ENCODE measurements at regions not wholly inside any gene's neighbourhood (a gene's known extent, or its start where the extent isn't known, plus 50 kb on each side); places are given as distances from the start of the nearest gene placed in this dataset.

GRCh38 chr14:103216857-103217256 lies 93.6 kb downstream of the TNFAIP2 start:
- Histone ChIP-seq H3K9me3 (ENCODE audit: control insufficient read depth, insufficient read depth, low read length) (no peaks in the 10 kb centered on the region; the same call in 1 of the 2 replicates), H3K36me3 (ENCODE audit: insufficient read depth, low read length) (no peaks in the 10 kb centered on the region), H3K9ac (ENCODE audit: low read depth, low read length) (no peak overlapping the region), H3K4me1 (ENCODE audit: insufficient read depth, low read length) (no peaks in the 10 kb centered on the region)

DNA sequence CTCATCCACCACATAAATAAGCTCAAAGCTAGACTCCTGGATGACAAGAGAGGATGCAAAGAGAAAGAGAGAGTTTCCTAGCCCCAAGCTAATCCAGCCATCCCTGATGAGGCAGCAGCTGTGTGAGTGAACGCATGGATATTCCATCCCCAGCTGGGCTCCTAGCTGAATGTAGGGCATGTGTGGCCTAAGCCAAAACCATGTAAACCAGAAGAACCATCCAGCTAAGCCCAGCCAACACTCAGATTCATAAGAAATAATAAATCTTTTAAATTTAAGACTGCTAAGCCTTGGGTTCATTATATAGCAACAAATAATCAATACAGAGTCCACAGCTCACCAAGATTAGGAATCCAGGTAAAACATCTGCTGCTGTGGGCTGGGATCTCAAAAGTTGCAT lies 94.3 kb downstream of the TNFAIP2 start:
- Histone ChIP-seq H3K4me1 (ENCODE audit: insufficient read depth, low read length) (no peaks in the 10 kb centered on the region), H3K36me3 (ENCODE audit: insufficient read depth, low read length) (no peaks in the 10 kb centered on the region), H3K9ac (ENCODE audit: low read depth, low read length) (no peak overlapping the region), H3K9me3 (ENCODE audit: control insufficient read depth, insufficient read depth, low read length) (no peaks in the 10 kb centered on the region; the same call in 1 of the 2 replicates)

DNA sequence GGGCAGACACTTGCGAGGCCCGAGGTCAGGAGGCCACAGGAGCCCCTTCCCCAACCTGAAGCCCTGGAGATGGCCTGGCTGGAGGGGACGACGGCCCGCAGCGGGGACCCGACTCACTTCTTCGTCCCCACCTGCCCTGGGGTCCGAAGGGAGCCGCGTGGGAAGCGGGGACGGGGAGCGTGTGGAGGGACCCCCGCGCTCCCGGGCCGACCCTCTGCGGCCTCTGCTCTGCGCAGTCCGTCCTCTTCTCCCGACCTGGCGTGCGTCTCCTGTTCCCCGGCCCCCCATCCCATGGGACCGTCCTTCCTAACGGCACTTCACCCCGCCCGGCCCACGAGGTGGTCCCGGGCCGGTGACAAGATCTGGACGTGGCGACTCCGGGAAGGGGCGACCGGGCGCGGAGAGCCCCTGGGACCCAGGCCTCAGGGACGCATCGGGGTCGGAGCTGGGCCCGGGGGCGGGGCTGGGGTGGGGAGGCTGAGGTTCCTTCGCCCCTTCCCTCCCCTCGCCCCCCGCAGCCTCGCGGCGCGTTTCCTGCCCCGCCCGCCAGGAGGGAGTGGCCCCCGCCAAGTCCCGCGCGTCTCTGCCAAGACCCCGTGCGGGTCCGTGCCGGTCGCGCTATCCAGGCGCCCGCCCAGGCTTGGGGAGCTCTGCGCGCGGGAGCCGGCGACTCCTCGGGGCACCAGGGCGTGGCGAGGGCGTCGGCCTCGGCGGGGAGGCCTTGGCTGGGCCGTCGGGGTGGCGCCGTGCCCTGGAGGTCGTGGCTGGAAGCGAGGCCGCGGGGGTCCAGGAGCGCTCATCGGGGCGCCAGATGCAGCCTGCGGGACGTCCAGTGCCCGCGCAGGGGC lies 97.1 kb downstream of the TNFAIP2 start:
- Histone ChIP-seq H3K36me3 (ENCODE audit: insufficient read depth, low read length) (no peaks in the 10 kb centered on the region), H3K4me1 (ENCODE audit: insufficient read depth, low read length) (no peaks in the 10 kb centered on the region), H3K9ac (ENCODE audit: low read depth, low read length) (peak overlapping the region; percentile 57), H3K9me3 (ENCODE audit: control insufficient read depth, insufficient read depth, low read length) (no peaks in the 10 kb centered on the region; the same call in 1 of the 2 replicates)

DNA sequence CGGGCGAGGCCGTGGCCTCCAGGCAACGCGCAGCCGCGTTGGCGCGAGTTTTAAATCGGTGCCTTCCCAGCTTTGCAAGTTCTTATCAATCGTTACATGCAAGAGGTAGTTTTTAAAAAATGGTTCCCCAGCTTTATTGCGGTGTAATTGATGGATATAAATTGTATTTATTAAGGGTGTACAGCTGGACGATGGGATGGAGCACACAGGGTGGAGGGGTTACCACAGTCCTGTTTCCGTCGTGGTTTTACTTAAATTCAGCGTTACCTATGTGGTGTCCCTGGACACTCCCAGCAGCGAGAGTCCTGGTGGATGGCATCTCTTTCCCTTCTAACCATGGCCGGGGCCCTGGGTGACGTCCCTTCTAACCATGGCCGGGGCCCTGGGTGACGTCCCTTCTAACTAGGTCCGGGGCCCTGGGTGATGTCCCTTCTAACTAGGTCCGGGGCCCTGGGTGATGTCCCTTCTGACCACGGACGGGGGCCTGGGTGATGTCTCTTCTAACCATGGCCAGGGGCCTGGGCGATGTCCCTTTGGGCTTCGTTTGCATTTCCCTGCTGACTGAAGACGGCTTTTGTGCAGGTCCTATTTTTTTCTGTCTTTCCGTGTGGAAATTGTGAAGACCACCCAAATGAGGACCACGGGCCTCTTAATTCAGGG lies 97.9 kb downstream of the TNFAIP2 start:
- Histone ChIP-seq H3K36me3 (ENCODE audit: insufficient read depth, low read length) (no peaks in the 10 kb centered on the region), H3K9ac (ENCODE audit: low read depth, low read length) (peak overlapping the region; percentile 57; the same call in 1 of the 2 replicates), H3K9me3 (ENCODE audit: control insufficient read depth, insufficient read depth, low read length) (no peaks in the 10 kb centered on the region; the same call in 1 of the 2 replicates), H3K4me1 (ENCODE audit: insufficient read depth, low read length) (no peaks in the 10 kb centered on the region)

- Histone ChIP-seq H3K36me3 (ENCODE audit: insufficient read depth, low read length) (no peaks in the 10 kb centered on the region), H3K9ac (ENCODE audit: low read depth, low read length) (no peak overlapping the region), H3K9me3 (ENCODE audit: control insufficient read depth, insufficient read depth, low read length) (no peaks in the 10 kb centered on the region; the same call in 1 of the 2 replicates), H3K4me1 (ENCODE audit: insufficient read depth, low read length) (no peaks in the 10 kb centered on the region)
These were observed 98.6 kb downstream of the TNFAIP2 start for GRCh38 chr14:103221781-103222358.

DNA sequence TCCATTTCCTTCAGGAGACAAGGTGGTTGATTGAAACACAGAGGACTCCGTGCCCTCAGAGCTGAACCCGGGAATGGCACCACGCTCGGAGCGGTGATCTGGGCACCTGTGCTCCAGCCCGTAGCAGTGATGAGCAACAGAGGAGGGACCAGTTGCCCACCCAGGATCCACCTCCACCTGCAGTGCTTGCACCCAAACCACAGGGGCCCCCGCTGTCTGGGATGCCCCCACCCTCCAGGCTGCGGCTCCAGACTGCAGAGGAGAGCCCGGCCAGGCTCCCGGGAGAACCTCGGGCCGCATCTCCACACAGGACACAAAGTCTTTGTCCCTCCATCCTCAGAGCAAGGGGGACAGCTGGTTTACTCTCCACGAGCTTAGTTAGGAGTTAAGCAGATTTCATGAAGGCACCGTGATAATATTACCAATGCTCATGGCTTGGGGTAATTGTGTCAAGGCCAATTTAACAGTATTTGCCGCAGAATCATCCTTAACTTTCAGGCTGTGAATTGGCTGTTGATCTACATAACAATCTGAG lies 100.6 kb downstream of the TNFAIP2 start:
- H3K4me1 ChIP-seq (ENCODE audit: insufficient read depth, low read length) = no peaks in the 10 kb centered on the region
- H3K36me3 ChIP-seq (ENCODE audit: insufficient read depth, low read length) = no peaks in the 10 kb centered on the region
- H3K9me3 ChIP-seq (ENCODE audit: control insufficient read depth, insufficient read depth, low read length) = no peaks in the 10 kb centered on the region
- H3K9ac ChIP-seq (ENCODE audit: low read depth, low read length) = no peak overlapping the region

- no peaks in the 10 kb centered on the region for H3K9me3 ChIP-seq (ENCODE audit: control insufficient read depth, insufficient read depth, low read length)
- no peak overlapping the region for H3K9ac ChIP-seq (ENCODE audit: low read depth, low read length)
These were observed 101.8 kb downstream of the TNFAIP2 start for GRCh38 chr14:103225062-103225461.

DNA sequence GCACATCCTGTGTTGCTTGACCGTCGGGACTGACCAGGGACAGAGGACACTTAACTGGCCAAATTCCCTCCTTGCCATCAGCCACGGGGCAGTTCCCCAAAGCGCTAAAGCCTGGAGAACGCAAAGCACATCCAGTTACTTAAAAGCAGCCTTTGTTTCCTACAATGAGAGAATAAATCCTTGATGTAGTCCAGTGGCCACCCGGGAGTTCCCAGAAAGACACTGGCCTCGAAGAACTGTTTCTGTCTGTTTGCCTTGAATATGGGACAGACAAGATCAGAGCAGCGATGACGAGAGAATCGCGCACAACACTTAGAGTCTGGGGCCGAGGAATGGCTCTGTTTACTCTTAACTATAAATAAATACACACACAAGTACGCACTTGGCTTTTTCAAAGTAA lies 102.2 kb downstream of the TNFAIP2 start:
- Histone ChIP-seq H3K9me3 (ENCODE audit: control insufficient read depth, insufficient read depth, low read length) (no peaks in the 10 kb centered on the region), H3K9ac (ENCODE audit: low read depth, low read length) (no peak overlapping the region), H3K36me3 (ENCODE audit: insufficient read depth, low read length) (no peaks in the 10 kb centered on the region), H3K4me1 (ENCODE audit: insufficient read depth, low read length) (no peaks in the 10 kb centered on the region)

More at GRCh38 chr14:103225062-103225461, 101.8 kb downstream of the TNFAIP2 start:
- H3K36me3 ChIP-seq (ENCODE audit: insufficient read depth, low read length) = no peaks in the 10 kb centered on the region
- H3K4me1 ChIP-seq (ENCODE audit: insufficient read depth, low read length) = no peaks in the 10 kb centered on the region

- Histone ChIP-seq H3K36me3 (ENCODE audit: insufficient read depth, low read length) (no peaks in the 10 kb centered on the region), H3K4me1 (ENCODE audit: insufficient read depth, low read length) (no peaks in the 10 kb centered on the region), H3K9me3 (ENCODE audit: control insufficient read depth, insufficient read depth, low read length) (no peaks in the 10 kb centered on the region), H3K9ac (ENCODE audit: low read depth, low read length) (no peak overlapping the region)
These were observed 104.0 kb downstream of the TNFAIP2 start for GRCh38 chr14:103227094-103227768.

- Histone ChIP-seq H3K4me1 (ENCODE audit: insufficient read depth, low read length) (no peaks in the 10 kb centered on the region), H3K9ac (ENCODE audit: low read depth, low read length) (no peak overlapping the region), H3K36me3 (ENCODE audit: insufficient read depth, low read length) (no peaks in the 10 kb centered on the region), H3K9me3 (ENCODE audit: control insufficient read depth, insufficient read depth, low read length) (no peaks in the 10 kb centered on the region)
These were observed 105.0 kb downstream of the TNFAIP2 start for GRCh38 chr14:103228076-103228806.

- no peaks in the 10 kb centered on the region for H3K4me1 ChIP-seq (ENCODE audit: insufficient read depth, low read length)
- H3K36me3 ChIP-seq (ENCODE audit: insufficient read depth, low read length) = no peaks in the 10 kb centered on the region
- no peaks in the 10 kb centered on the region for H3K9me3 ChIP-seq (ENCODE audit: control insufficient read depth, insufficient read depth, low read length)
- H3K9ac ChIP-seq (ENCODE audit: low read depth, low read length) = no peak overlapping the region
These were observed 105.2 kb upstream of the EIF5 start for GRCh38 chr14:103228866-103229265.

DNA sequence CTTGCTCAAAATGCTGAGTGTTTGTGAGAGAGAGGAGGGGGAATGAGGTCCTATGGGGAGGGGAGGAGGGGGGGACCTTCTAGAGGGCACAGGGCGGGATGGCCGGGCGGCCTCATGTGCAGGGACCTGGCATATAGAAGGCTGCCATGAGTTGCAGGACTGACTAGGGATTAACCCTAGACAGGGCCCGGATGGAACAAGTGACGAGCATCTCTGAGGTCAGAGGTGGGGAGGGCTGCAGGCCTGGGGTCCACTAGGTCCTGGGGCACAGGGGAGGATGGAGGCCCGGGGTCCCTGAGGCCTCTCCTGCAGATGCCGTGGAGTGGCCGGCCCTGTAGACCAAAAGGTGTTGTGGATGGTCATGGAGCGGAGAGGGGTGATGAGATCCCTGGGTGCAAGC lies 104.0 kb upstream of the EIF5 start:
- H3K9ac ChIP-seq (ENCODE audit: low read depth, low read length) = no peak overlapping the region
- no peaks in the 10 kb centered on the region for H3K36me3 ChIP-seq (ENCODE audit: insufficient read depth, low read length)
- H3K4me1 ChIP-seq (ENCODE audit: insufficient read depth, low read length) = no peaks in the 10 kb centered on the region
- H3K9me3 ChIP-seq (ENCODE audit: control insufficient read depth, insufficient read depth, low read length) = peaks cover 2% of the 10 kb centered on the region; the same call in 1 of the 2 replicates

- Histone ChIP-seq H3K9me3 (ENCODE audit: control insufficient read depth, insufficient read depth, low read length) (peaks cover 2% of the 10 kb centered on the region; the same call in 1 of the 2 replicates), H3K9ac (ENCODE audit: low read depth, low read length) (no peak overlapping the region), H3K36me3 (ENCODE audit: insufficient read depth, low read length) (no peaks in the 10 kb centered on the region), H3K4me1 (ENCODE audit: insufficient read depth, low read length) (no peaks in the 10 kb centered on the region)
These were observed 103.2 kb upstream of the EIF5 start for GRCh38 chr14:103230658-103231334.

All from ES-I3 (cell line).